Smooth muscle cell (in vitro differentiated cells): ENCODE measurements at regions not wholly inside any gene's neighbourhood (a gene's known extent, or its start where the extent isn't known, plus 50 kb on each side); places are given as distances from the start of the nearest gene placed in this dataset.
A peak's percentile ranks its signal among the peaks of the same experiment; 100 is the strongest.

Experiments used
- DNase-seq: peaks from one replicate; lab custom pipeline; 2025; ENCODE audit not compliant: unreplicated experiment; lab: John Stamatoyannopoulos, UW
- H2AFZ ChIP-seq: fragments of 200-600 bp; sonication (generic); 2 replicates; pipeline ENCODE4 v1.6.0; 2016; ENCODE audit warnings: antibody characterized with exemption, low read depth, mild to moderate bottlenecking
- H3F3A ChIP-seq: fragments of 200-600 bp; sonication (generic); 2 replicates; pipeline ENCODE4 v1.6.0; 2017; ENCODE audit warnings: antibody characterized with exemption, low read depth
- H3K27ac ChIP-seq: fragments of 200-600 bp; sonication (generic); 2 replicates; pipeline ENCODE4 v1.5.1; 2016; ENCODE audit warnings: low read depth, mild to moderate bottlenecking
- H3K27me3 ChIP-seq: fragments of 200-600 bp; sonication (generic); 2 replicates; pipeline ENCODE4 v1.6.1; 2016; ENCODE audit warnings: low read depth, mild to moderate bottlenecking
- H3K36me3 ChIP-seq: fragments of 200-600 bp; sonication (generic); 2 replicates; pipeline ENCODE4 v1.5.1; 2016; ENCODE audit warnings: low read depth
- H3K4me1 ChIP-seq: fragments of 200-600 bp; sonication (generic); 2 replicates; pipeline ENCODE4 v1.5.1; 2016; ENCODE audit warnings: low read depth
- H3K4me2 ChIP-seq: fragments of 200-600 bp; sonication (generic); 2 replicates; pipeline ENCODE4 v1.6.0; 2016; ENCODE audit warnings: mild to moderate bottlenecking
- H3K4me3 ChIP-seq: fragments of 200-600 bp; sonication (generic); 2 replicates; pipeline ENCODE4 v1.5.1; 2016; ENCODE audit warnings: mild to moderate bottlenecking
- H3K79me2 ChIP-seq: fragments of 200-600 bp; sonication (generic); 2 replicates; pipeline ENCODE4 v1.6.0; 2016; ENCODE audit warnings: low read depth, mild to moderate bottlenecking
- H3K9ac ChIP-seq: fragments of 200-600 bp; sonication (generic); 2 replicates; pipeline ENCODE4 v1.6.0; 2016; ENCODE audit warnings: low read depth
- H3K9me3 ChIP-seq: fragments of 200-600 bp; sonication (generic); replicated peaks from 2 replicates; pipeline ENCODE4 v1.5.1; 2016; ENCODE audit warnings: low read depth
- H4K20me1 ChIP-seq: fragments of 200-600 bp; sonication (generic); 2 replicates; pipeline ENCODE4 v1.6.0; 2016; ENCODE audit warnings: low read depth
- CTCF ChIP-seq: fragments of 200-600 bp; sonication (generic); IDR thresholded peaks from 2 replicates; pipeline ENCODE4 v1.5.1; 2017; ENCODE audit warnings: borderline replicate concordance, mild to moderate bottlenecking, antibody characterized with exemption; ENCODE audit not compliant: insufficient read depth, poor library complexity, severe bottlenecking
- WGBS: methylation state at CpG from one replicate; pipeline ENCODE4 v1.1.7; 2016; ENCODE audit warnings: low lambda C conversion rate; 5-methylcytosine and 5-hydroxymethylcytosine counted together

- Histone ChIP-seq H3K9ac (no peak overlapping the region), H3F3A (no peaks in the 10 kb centered on the region), H3K4me2 (no peak overlapping the region), H3K4me1 (no peaks in the 10 kb centered on the region), H3K27me3 (no peaks in the 10 kb centered on the region), H3K79me2 (no peaks in the 10 kb centered on the region), H3K4me3 (no peak overlapping the region), H3K36me3 (no peaks in the 10 kb centered on the region), H2AFZ (no peak overlapping the region), H4K20me1 (no peaks in the 10 kb centered on the region), H3K9me3 (no peaks in the 10 kb centered on the region), H3K27ac (peak overlapping the region; percentile 9)
- no peak for DNase-seq
- TF ChIP-seq CTCF: no peak
- WGBS: 36% methylated on average over 3 of the region's 3 CpGs
Observed at GRCh38 chr13:31970231-31970930, 61.2 kb upstream of the FRY start.

DNA sequence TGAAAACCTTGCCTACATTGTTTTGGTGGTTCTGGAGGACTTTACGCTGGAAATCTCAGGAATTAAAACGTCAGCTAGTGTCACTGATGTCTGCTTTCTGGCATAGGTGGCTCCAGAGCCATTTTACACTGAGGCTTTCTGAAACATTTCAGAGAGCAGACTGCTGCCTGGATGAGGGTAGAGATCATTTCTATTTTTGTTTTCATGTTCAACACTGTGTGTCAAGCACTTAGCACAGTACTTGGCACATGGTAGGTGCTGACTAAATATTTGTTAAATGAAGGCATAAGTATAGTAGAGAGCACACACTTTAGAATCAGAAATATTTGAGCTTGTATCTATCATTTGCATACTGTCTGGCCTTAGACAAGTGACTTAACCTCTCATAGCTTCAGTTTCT is 59.1 kb upstream of the FRY start:
- Histone ChIP-seq H3K79me2 (no peaks in the 10 kb centered on the region), H3K27ac (no peak overlapping the region), H3K27me3 (no peaks in the 10 kb centered on the region), H3K9ac (no peak overlapping the region), H3K36me3 (no peaks in the 10 kb centered on the region), H3K4me1 (no peaks in the 10 kb centered on the region), H2AFZ (no peak overlapping the region), H4K20me1 (no peaks in the 10 kb centered on the region), H3K9me3 (no peaks in the 10 kb centered on the region), H3F3A (no peaks in the 10 kb centered on the region), H3K4me3 (no peak overlapping the region), H3K4me2 (no peak overlapping the region)
- TF ChIP-seq CTCF: no peak
- WGBS: 79% methylated on average over 2 of the region's 2 CpGs
- no peak for DNase-seq

DNA sequence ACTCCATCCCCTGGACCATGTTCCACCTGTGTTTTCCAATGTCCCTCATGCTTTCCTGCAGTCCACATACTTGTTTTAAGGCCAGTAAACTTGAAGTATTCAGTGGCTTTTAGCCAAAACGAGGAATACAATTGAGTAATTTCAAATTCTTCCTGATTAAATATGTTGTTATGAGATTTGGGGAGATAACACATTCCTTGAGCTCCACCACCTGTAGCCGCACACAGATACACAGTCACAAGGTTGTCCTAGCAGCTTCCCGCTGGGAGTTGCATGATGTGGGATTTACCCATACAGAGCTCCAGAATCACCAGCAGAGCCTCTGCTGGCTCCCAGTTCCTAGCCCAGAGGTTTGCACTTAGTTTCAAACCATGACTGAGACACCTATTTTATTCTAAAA is 53.6 kb upstream of the FRY start:
- no peaks in the 10 kb centered on the region for H3K27me3 ChIP-seq
- no peak overlapping the region for H3K27ac ChIP-seq
- H4K20me1 ChIP-seq: no peaks in the 10 kb centered on the region
- H3F3A ChIP-seq: no peaks in the 10 kb centered on the region
- H3K4me2 ChIP-seq: no peak overlapping the region
- no peaks in the 10 kb centered on the region for H3K79me2 ChIP-seq
- no peak overlapping the region for H2AFZ ChIP-seq
- no peak for DNase-seq
- WGBS: 91% methylated on average over 3 of the region's 3 CpGs
- no peaks in the 10 kb centered on the region for H3K4me1 ChIP-seq
- H3K4me3 ChIP-seq: no peak overlapping the region
- no peaks in the 10 kb centered on the region for H3K36me3 ChIP-seq
- H3K9ac ChIP-seq: no peak overlapping the region
- H3K9me3 ChIP-seq: no peaks in the 10 kb centered on the region
- no peak for TF ChIP-seq CTCF

DNA sequence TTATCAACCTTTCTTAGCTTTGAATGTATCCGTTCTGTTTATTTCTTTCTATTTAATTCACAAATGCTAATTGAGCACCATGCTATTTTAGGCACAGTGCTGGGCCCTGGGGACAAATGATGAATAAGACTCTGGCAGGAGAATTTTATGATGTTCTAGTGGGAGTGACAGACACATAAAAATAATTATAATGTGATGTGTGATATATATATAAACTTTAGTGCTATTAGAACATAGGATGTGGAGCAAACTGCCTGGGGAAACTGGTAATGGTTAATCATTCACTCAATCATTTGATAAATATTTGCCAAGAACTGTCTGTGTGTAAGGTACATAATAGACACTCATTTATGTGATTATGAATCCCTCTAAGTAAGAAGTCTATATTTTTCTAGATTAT is 50.7 kb upstream of the FRY start:
- Histone ChIP-seq H3K79me2 (no peaks in the 10 kb centered on the region), H3K27me3 (no peaks in the 10 kb centered on the region), H3K4me2 (no peak overlapping the region), H3K9me3 (no peaks in the 10 kb centered on the region), H3K36me3 (no peaks in the 10 kb centered on the region), H2AFZ (no peak overlapping the region), H3K27ac (no peak overlapping the region), H3K9ac (no peak overlapping the region), H3K4me3 (no peak overlapping the region), H3F3A (no peaks in the 10 kb centered on the region), H3K4me1 (no peaks in the 10 kb centered on the region), H4K20me1 (no peaks in the 10 kb centered on the region)
- no peak for DNase-seq
- TF ChIP-seq CTCF: no peak
- whole genome bisulfite sequencing: 92% methylated on average over 1 of the region's 1 CpG
